HepG2 (cell line): ENCODE measurements at regions not wholly inside any gene's neighbourhood (a gene's known extent, or its start where the extent isn't known, plus 50 kb on each side); places are given as distances from the start of the nearest gene placed in this dataset.

Experiments
- ATAC-seq: fragments of 200-7000 bp; cut with Tn5 transposase; 3 replicates; pipeline ENCODE4 v1.9.1; 2020; ENCODE audit warnings: mild to moderate bottlenecking, moderate library complexity
- BruUV-seq: library from RNA; stranded (reverse); fragments of 400-500 nt; replicated peaks from 2 replicates; lab custom pipeline; 2021; lab: Mats Ljungman, UMichigan
- CTCF ChIA-PET: fragments of 300-600 bp; formaldehyde crosslinking; extraction: SDS; loops from one replicate; lab custom pipeline; 2021; ENCODE audit warnings: low total read pairs, inconsistent platforms, low intra/inter-chr PET ratio; lab: Yijun Ruan, JAX
- POLR2A ChIA-PET: fragments of 350-600 bp; sonication (Branson Sonifier 250); formaldehyde crosslinking; loops from one replicate; lab custom pipeline; 2020; ENCODE audit warnings: antibody characterized with exemption, inconsistent platforms; lab: Yijun Ruan, JAX
- DNase-seq: peaks from one replicate; pipeline ENCODE4 v3.0.0-alpha.2; 2015; ENCODE audit warnings: low spot score
- FAIRE-seq: peaks from 3 replicates; lab custom pipeline; 2011; peaks lifted over from hg19 to GRCh38; lab: Jason Lieb, UNC
- H2AFZ ChIP-seq: one replicate; pipeline ENCODE4 v1.6.1; 2011; ENCODE audit warnings: low read length, inconsistent platforms
- H3K27ac ChIP-seq: fragments of 300-600 bp; 3 replicates; pipeline ENCODE4 v1.8.0; 2011; ENCODE audit warnings: mixed run types, mild to moderate bottlenecking, mixed read lengths, low read length, inconsistent platforms; ENCODE audit not compliant: insufficient read depth; ENCODE audit errors: extremely low read length
- H3K27me3 ChIP-seq, 2 experiments: fragments of 200-600 bp in 1 of 2; 2 replicates in 1 of 2; 3 replicates in 1 of 2; pipeline versions ENCODE4 v1.6.0 to v1.8.0; 2011; ENCODE audit warnings: low read length in 2 of 2, mild to moderate bottlenecking in 2 of 2, moderate library complexity in 2 of 2, inconsistent platforms in 1 of 2; ENCODE audit not compliant: insufficient read depth in 2 of 2, control insufficient read depth in 1 of 2
- H3K36me3 ChIP-seq, 2 experiments: fragments of 200-600 bp in 1 of 2; replicated peaks in 1 of 2; 2 replicates in 1 of 2; 3 replicates in 1 of 2; pipeline versions ENCODE4 v1.5.1 to v1.8.0; 2011; ENCODE audit warnings: low read length in 2 of 2, inconsistent platforms in 1 of 2; ENCODE audit not compliant: insufficient read depth in 2 of 2, control insufficient read depth in 1 of 2
- H3K4me1 ChIP-seq: 2 replicates; pipeline ENCODE4 v1.5.1; 2012; ENCODE audit warnings: low read length, inconsistent platforms; ENCODE audit not compliant: insufficient read depth
- H3K4me2 ChIP-seq: 2 replicates; pipeline ENCODE4 v1.6.0; 2011; ENCODE audit warnings: low read depth, low read length, inconsistent platforms
- H3K4me3 ChIP-seq, 3 experiments: fragments of 200-600 bp in 1 of 3; sonication (generic), shearing (Covaris generic) in 1 of 3; replicated peaks in 1 of 3; 2 replicates each; pipeline ENCODE4 v1.5.1; 2011 to 2016; ENCODE audit warnings: low read length in 3 of 3, inconsistent platforms in 2 of 3, low read depth in 2 of 3, mild to moderate bottlenecking in 2 of 3, control low read depth in 1 of 3, mixed read lengths in 1 of 3; ENCODE audit not compliant: insufficient read depth in 1 of 3
- H3K79me2 ChIP-seq: one replicate; pipeline ENCODE4 v1.6.1; 2011; ENCODE audit warnings: low read length, inconsistent platforms; ENCODE audit not compliant: insufficient read depth
- H3K9ac ChIP-seq: 2 replicates; pipeline ENCODE4 v1.6.0; 2011; ENCODE audit warnings: mild to moderate bottlenecking, low read depth, low read length, inconsistent platforms; ENCODE audit not compliant: insufficient read depth
- H3K9me3 ChIP-seq: 2 replicates; pipeline ENCODE4 v1.5.1; 2012; ENCODE audit warnings: mild to moderate bottlenecking, low read length
- H4K20me1 ChIP-seq: 2 replicates; pipeline ENCODE4 v1.6.0; 2011; ENCODE audit warnings: inconsistent platforms, mild to moderate bottlenecking, low read length, moderate library complexity; ENCODE audit not compliant: insufficient read depth
- ADNP ChIP-seq: sonication (generic); formaldehyde crosslinking; IDR thresholded peaks from 2 replicates; pipeline ENCODE4 v1.4.0; 2020; ENCODE audit warnings: missing genetic modification reagents
- ARNT2 ChIP-seq: sonication (generic); formaldehyde crosslinking; IDR thresholded peaks from 2 replicates; pipeline ENCODE4 v1.8.0; 2022; ENCODE audit warnings: mild to moderate bottlenecking, low read depth, missing genetic modification reagents, moderate library complexity
- DZIP1 ChIP-seq: sonication (generic); formaldehyde crosslinking; IDR thresholded peaks from 2 replicates; pipeline ENCODE4 v1.5.0; 2020; ENCODE audit warnings: mild to moderate bottlenecking, missing genetic modification reagents
- GZF1 ChIP-seq: sonication (generic); formaldehyde crosslinking; IDR thresholded peaks from 2 replicates; pipeline ENCODE4 v1.5.1; 2020; ENCODE audit warnings: mild to moderate bottlenecking, missing genetic modification reagents
- IRX3 ChIP-seq: sonication (generic); formaldehyde crosslinking; IDR thresholded peaks from 2 replicates; pipeline ENCODE4 v1.8.1; 2023; ENCODE audit warnings: mild to moderate bottlenecking, low read depth, missing genetic modification reagents, borderline replicate concordance
- KLF13 ChIP-seq: sonication (generic); formaldehyde crosslinking; IDR thresholded peaks from 2 replicates; pipeline ENCODE4 v1.4.0; 2020; ENCODE audit warnings: mild to moderate bottlenecking, missing genetic modification reagents
- RAD51 ChIP-seq: fragments of 450-650 bp; IDR thresholded peaks from 2 replicates; pipeline ENCODE4 v1.6.1; 2016; ENCODE audit warnings: borderline replicate concordance
- THAP11 ChIP-seq: IDR thresholded peaks from 2 replicates; pipeline ENCODE4 v1.6.1; 2016; ENCODE audit warnings: missing biosample characterization, missing genetic modification reagents
- ZNF101 ChIP-seq: sonication (generic); formaldehyde crosslinking; IDR thresholded peaks from 2 replicates; pipeline ENCODE4 v1.4.0; 2020; ENCODE audit warnings: mild to moderate bottlenecking, low read depth, missing genetic modification reagents, borderline replicate concordance
- ZNF546 ChIP-seq: sonication (generic); formaldehyde crosslinking; conservative IDR thresholded peaks from 2 replicates; pipeline ENCODE4 v1.8.1; 2023; ENCODE audit warnings: mild to moderate bottlenecking, missing genetic modification reagents
- ZNF614 ChIP-seq: IDR thresholded peaks from 2 replicates; pipeline ENCODE4 v1.6.1; 2018; ENCODE audit warnings: missing biosample characterization, missing genetic modification reagents, inconsistent platforms, borderline replicate concordance
- ZNF746 ChIP-seq: sonication (generic); formaldehyde crosslinking; IDR thresholded peaks from 2 replicates; pipeline ENCODE4 v1.8.0; 2022; ENCODE audit warnings: mild to moderate bottlenecking, missing genetic modification reagents
- ZNF777 ChIP-seq: sonication (generic); formaldehyde crosslinking; IDR thresholded peaks from 2 replicates; pipeline ENCODE4 v1.4.0; 2020; ENCODE audit warnings: missing genetic modification reagents
- ZNF850 ChIP-seq: sonication (generic); formaldehyde crosslinking; conservative IDR thresholded peaks from 2 replicates; pipeline ENCODE4 v1.9.0; 2021; ENCODE audit warnings: mild to moderate bottlenecking, missing genetic modification reagents
- ZSCAN30 ChIP-seq: sonication (generic); formaldehyde crosslinking; IDR thresholded peaks from 2 replicates; pipeline ENCODE4 v1.5.0; 2020; ENCODE audit warnings: mild to moderate bottlenecking, missing genetic modification reagents
- WGBS: methylation state at CpG from one replicate; pipeline ENCODE4 v1.1.6; 2017; ENCODE audit warnings: low lambda C conversion rate; 5-methylcytosine and 5-hydroxymethylcytosine counted together
- in situ Hi-C: cut with HindIII; loops from 2 replicates; pipeline ENCODE4 v1.10.0; 2017; ENCODE audit warnings: low pct_unique_long_range_greater_than_20kb; ENCODE audit not compliant: extremely low pct_ligation_motif_present
- intact Hi-C: fragments of 100-400 bp; cut with micrococcal nuclease; formaldehyde crosslinking; loops from one replicate; pipeline ENCODE4 v1.10.0; 2022; ENCODE audit not compliant: unreplicated experiment
- TF ChIP-seq, protein P1 (sequence below): sonication (generic); formaldehyde crosslinking; IDR thresholded peaks from 2 replicates; pipeline ENCODE4 v1.5.0; 2020; ENCODE audit warnings: missing genetic modification reagents

GRCh38 chr7:54814401-54814800 lies 55.4 kb upstream of the SEC61G start:
- intact Hi-C loops (no loop called here), in situ Hi-C loops (no loop called here)
- no peak for DNase-seq
- TF ChIP-seq, protein P1, sequence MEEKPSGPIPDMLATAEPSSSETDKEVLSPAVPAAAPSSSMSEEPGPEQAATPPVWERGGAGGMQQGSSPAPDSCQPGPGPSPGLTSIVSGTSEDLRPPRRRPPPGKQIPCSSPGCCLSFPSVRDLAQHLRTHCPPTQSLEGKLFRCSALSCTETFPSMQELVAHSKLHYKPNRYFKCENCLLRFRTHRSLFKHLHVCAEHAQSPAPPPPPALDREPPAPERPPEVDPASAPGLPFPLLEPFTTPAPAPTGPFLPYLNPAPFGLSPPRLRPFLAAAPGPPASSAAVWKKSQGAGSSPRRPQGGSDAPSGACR (CRISPR knock-in tag) = no peak
- TF ChIP-seq ZNF746 (CRISPR knock-in tag) (no peak), ZNF777 (no peak), ZNF546 (CRISPR knock-in tag) (no peak), ZNF850 (CRISPR knock-in tag) (no peak), ADNP (CRISPR knock-in tag) (no peak), GZF1 (CRISPR knock-in tag) (no peak), THAP11 (CRISPR knock-in tag) (no peak), ZSCAN30 (CRISPR knock-in tag) (no peak), ARNT2 (no peak), ZNF614 (CRISPR knock-in tag) (no peak), IRX3 (CRISPR knock-in tag) (no peak), ZNF101 (CRISPR knock-in tag) (no peak), KLF13 (CRISPR knock-in tag) (no peak), RAD51 (no peak), DZIP1 (CRISPR knock-in tag) (no peak)
- Histone ChIP-seq H3K27ac (no peak overlapping the region), H3K27me3 (peaks cover 0 to 3% of the 10 kb centered on the region in 2 experiments; a peak in 1 of 5 replicates), H2AFZ (no peak overlapping the region), H4K20me1 (no peaks in the 10 kb centered on the region), H3K79me2 (no peaks in the 10 kb centered on the region), H3K36me3 (no peaks in the 10 kb centered on the region), H3K4me2 (no peak overlapping the region), H3K9ac (no peak overlapping the region), H3K4me3 (no peak overlapping the region), H3K4me1 (no peaks in the 10 kb centered on the region), H3K9me3 (no peaks in the 10 kb centered on the region)
- no peak for ATAC-seq
- WGBS = 30% methylated on average over 5 of the region's 5 CpGs
- no TSS peak for BruUV-seq
- POLR2A ChIA-PET = no interaction called here
- FAIRE-seq = no peak
- CTCF ChIA-PET = no interaction called here
